Testis (tissue), 2 donors: ENCODE measurements at regions not wholly inside any gene's neighbourhood (a gene's known extent, or its start where the extent isn't known, plus 50 kb on each side); places are given as distances from the start of the nearest gene placed in this dataset.
A peak's percentile ranks its signal among the peaks of the same experiment; 100 is the strongest.

ENCODE experiments used
- DNase-seq: peaks from one replicate; pipeline ENCODE4 v3.0.0-alpha.2; 2019
- H3K27ac ChIP-seq, 2 donors: fragments of 200-600 bp; sonication (generic); one replicate each; pipeline ENCODE4 v1.5.1; 2019
- H3K27me3 ChIP-seq: fragments of 200-600 bp; sonication (generic); one replicate; pipeline ENCODE4 v1.5.1; 2019
- H3K36me3 ChIP-seq: fragments of 200-600 bp; sonication (generic); one replicate; pipeline ENCODE4 v1.5.1; 2017; ENCODE audit warnings: low read depth; ENCODE audit errors: missing control alignments
- H3K4me1 ChIP-seq: fragments of 200-600 bp; sonication (generic); one replicate; pipeline ENCODE4 v1.5.1; 2019
- H3K4me3 ChIP-seq, 2 donors: fragments of 200-600 bp; sonication (generic); one replicate each; pipeline ENCODE4 v1.5.1; 2017 to 2019
- H3K9me3 ChIP-seq: fragments of 200-600 bp; sonication (generic); one replicate; pipeline ENCODE4 v1.5.1; 2017
- POLR2A ChIP-seq: fragments of 450-650 bp; IDR thresholded peaks from one replicate; pipeline ENCODE4 v1.6.1; 2017; ENCODE audit warnings: antibody characterized with exemption, mild to moderate bottlenecking, moderate library complexity
- WGBS, 2 donors: methylation state at CpG; one replicate each; pipeline ENCODE4 v1.1.5; 2018; 5-methylcytosine and 5-hydroxymethylcytosine counted together
- intact Hi-C: fragments of 100-400 bp; cut with DNase I; formaldehyde crosslinking; loops from one replicate; pipeline ENCODE4 v1.15.1; 2023; ENCODE audit warnings: low total_unique reads
- TF ChIP-seq, protein P1 (sequence below), 3 experiments: fragments of 450-650 bp in 2 of 3; fragments of 200-600 bp in 1 of 3; sonication (generic) in 1 of 3; IDR thresholded peaks; one replicate each; pipeline ENCODE4 v1.5.1; 2016 to 2019; ENCODE audit warnings: antibody characterized with exemption in 3 of 3, mild to moderate bottlenecking in 2 of 3, moderate library complexity in 1 of 3

DNA sequence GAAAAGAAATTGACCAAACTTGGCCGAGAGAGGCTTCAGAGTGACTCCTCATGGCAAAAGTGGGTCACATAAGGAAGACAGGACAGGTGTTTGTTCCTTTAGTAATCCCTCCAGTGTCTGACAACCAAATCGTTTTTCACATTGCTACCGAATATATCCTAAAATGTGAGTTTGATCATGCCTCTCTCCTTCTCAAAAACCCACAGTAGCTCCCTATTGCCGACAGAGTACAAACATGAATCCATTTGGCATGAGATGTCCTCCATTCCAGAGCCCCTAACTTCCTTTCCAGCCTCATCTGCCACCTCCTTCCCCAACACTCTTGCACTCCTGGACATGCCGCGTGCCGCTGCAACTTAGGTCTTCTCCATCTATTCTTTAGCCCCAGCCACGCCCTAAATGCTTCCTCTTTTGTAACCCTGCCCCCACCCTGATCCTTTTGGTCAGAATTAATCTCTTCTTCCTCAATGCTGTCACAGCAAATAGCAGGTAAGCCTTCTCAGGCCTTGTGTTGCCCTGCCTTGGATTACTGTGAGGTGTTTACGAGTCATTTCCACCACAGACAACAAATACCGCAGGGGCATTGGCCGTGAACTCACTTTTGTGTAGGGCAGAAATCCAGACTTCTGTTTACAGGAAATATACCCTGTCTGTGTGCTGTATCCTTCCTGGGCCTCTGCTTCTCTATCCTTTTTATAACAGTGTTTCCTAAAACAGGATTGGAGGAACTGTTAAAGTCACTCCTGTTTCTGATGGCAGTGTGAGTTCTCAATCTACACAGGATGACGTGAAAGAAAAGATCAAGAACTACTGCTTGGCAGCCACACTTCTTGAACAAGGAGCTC lies 66.0 kb upstream of the FTH1 start:
- Histone ChIP-seq H3K9me3 (no peaks in the 10 kb centered on the region), H3K27me3 (no peaks in the 10 kb centered on the region), H3K36me3 (no peaks in the 10 kb centered on the region), H3K4me1 (no peaks in the 10 kb centered on the region), H3K27ac (no peak overlapping the region), H3K4me3 (no peak overlapping the region)
- WGBS, 2 donors, result 82 to 85% methylated on average over 12 of the region's 12 CpGs
- intact Hi-C loops, result no loop called here
- TF ChIP-seq, protein P1, sequence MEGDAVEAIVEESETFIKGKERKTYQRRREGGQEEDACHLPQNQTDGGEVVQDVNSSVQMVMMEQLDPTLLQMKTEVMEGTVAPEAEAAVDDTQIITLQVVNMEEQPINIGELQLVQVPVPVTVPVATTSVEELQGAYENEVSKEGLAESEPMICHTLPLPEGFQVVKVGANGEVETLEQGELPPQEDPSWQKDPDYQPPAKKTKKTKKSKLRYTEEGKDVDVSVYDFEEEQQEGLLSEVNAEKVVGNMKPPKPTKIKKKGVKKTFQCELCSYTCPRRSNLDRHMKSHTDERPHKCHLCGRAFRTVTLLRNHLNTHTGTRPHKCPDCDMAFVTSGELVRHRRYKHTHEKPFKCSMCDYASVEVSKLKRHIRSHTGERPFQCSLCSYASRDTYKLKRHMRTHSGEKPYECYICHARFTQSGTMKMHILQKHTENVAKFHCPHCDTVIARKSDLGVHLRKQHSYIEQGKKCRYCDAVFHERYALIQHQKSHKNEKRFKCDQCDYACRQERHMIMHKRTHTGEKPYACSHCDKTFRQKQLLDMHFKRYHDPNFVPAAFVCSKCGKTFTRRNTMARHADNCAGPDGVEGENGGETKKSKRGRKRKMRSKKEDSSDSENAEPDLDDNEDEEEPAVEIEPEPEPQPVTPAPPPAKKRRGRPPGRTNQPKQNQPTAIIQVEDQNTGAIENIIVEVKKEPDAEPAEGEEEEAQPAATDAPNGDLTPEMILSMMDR (IDR thresholded peaks at IDR 0.05), result no peak
- no peak for TF ChIP-seq POLR2A
- no peak for DNase-seq

DNA sequence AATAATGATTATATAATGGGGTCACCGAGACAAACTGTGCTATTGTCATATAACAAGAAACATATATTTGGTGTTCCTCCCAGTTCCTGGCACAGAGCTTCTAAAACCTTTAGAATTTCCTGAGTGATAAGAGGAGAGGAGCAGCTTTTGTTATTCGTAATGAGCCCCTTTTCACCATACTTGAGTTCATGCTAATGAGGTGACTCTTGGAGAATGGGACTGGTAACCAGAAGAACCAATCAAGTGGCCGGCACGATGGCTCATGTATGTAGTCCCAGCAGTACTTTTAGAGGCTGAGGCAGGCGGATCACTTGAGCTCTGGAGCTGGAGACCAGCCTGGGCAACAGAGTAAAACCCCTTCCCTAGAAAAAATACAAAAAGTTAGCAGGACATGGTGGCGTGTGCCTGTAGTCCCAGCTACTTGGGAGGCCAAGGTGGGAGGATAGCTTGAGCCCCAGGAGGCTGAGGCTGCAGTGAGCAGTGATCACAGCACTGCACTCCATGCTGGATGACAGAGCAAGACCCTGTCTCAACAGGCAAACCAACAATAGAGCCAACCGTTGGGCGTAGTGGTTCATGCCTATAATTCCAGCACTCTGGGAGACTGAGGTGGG lies 62.7 kb upstream of the FTH1 start:
- H3K4me1 ChIP-seq, result no peaks in the 10 kb centered on the region
- H3K36me3 ChIP-seq, result no peaks in the 10 kb centered on the region
- DNase-seq, result no peak
- H3K27me3 ChIP-seq, result no peaks in the 10 kb centered on the region
- intact Hi-C loops, result no loop called here
- no peaks in the 10 kb centered on the region for H3K9me3 ChIP-seq
- H3K4me3 ChIP-seq, result no peak overlapping the region
- no peak overlapping the region for H3K27ac ChIP-seq
- 78 to 87% methylated on average over 8 of the region's 8 CpGs for WGBS, 2 donors
- TF ChIP-seq, protein P1 (IDR thresholded peaks at IDR 0.05), result no peak
- TF ChIP-seq POLR2A, result no peak

DNA sequence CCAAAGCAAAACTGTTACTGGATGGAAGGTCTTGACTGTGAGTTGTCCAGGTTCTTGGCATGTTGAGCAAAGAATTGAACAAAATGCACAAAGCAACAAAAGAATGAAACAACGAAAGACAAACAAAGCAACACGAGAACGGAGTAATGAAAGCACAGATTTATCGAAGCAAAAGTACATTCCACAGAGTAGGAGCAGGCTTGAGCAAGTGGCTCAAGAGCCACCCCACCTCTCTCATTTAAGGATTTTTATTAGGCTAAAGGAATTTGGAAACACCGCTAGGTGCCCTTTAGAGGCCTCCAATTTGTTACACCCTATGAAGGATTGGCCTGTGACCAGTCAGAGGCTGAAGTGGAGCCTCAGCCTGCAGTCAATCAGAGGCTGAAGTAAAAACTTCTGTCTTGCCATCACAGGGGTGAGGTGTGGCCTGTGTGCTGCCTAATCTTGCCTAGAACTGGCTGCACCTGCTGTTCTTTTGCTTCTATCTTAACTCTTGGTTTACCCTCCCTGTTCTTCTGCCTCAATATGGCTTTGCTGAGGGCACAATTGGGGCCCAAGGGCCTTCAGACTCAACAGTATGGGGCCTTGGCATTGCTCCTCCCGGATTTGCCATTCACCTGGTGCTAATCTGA lies 59.4 kb upstream of the FTH1 start:
- Histone ChIP-seq H3K4me1 (no peaks in the 10 kb centered on the region), H3K36me3 (no peaks in the 10 kb centered on the region), H3K27me3 (no peaks in the 10 kb centered on the region), H3K4me3 (no peak overlapping the region), H3K9me3 (no peaks in the 10 kb centered on the region), H3K27ac (no peak overlapping the region)
- no peak for TF ChIP-seq POLR2A
- TF ChIP-seq, protein P1 (IDR thresholded peaks at IDR 0.05), result no peak
- DNase-seq, result no peak
- 91 to 97% methylated on average over 6 of the region's 6 CpGs for WGBS, 2 donors
- intact Hi-C loops, result no loop called here

- intact Hi-C loops, result no loop called here
- no peak for TF ChIP-seq POLR2A
- TF ChIP-seq, protein P1 (IDR thresholded peaks at IDR 0.05), result no peak
- peak; percentile 57 for DNase-seq
- Histone ChIP-seq H3K4me1 (no peaks in the 10 kb centered on the region), H3K27me3 (no peaks in the 10 kb centered on the region), H3K36me3 (no peaks in the 10 kb centered on the region), H3K9me3 (no peaks in the 10 kb centered on the region), H3K27ac (peak overlapping the region in 1 of 2 donors; percentile 43), H3K4me3 (no peak overlapping the region)
- WGBS, 2 donors, result 31 to 47% methylated on average over 13 of the region's 13 CpGs
Measured at GRCh38 chr11:62025487-62026105, 58.2 kb upstream of the FTH1 start.
